Transverse colon (tissue), 4 donors: ENCODE measurements at regions not wholly inside any gene's neighbourhood (a gene's known extent, or its start where the extent isn't known, plus 50 kb on each side); places are given as distances from the start of the nearest gene placed in this dataset.

ENCODE experiments used
- DNase-seq: peaks from one replicate; pipeline ENCODE4 v3.0.0-alpha.2; 2019
- H3K27ac ChIP-seq, 4 donors: fragments of 200-600 bp; sonication (generic); 2 replicates each; pipeline ENCODE4 v1.5.1; 2016 to 2018; ENCODE audit warnings: inconsistent platforms in 4 of 4
- H3K27me3 ChIP-seq: fragments of 200-600 bp; sonication (generic); 2 replicates; pipeline ENCODE4 v1.5.1; 2017; ENCODE audit warnings: inconsistent platforms
- H3K36me3 ChIP-seq, 4 donors: fragments of 200-600 bp; sonication (generic); 2 replicates each; pipeline ENCODE4 v1.5.1; 2017 to 2019; ENCODE audit warnings: inconsistent platforms in 4 of 4
- H3K4me1 ChIP-seq, 4 donors: fragments of 200-600 bp; sonication (generic); 2 replicates each; pipeline ENCODE4 v1.5.1; 2017 to 2020; ENCODE audit warnings: inconsistent platforms in 4 of 4
- H3K4me3 ChIP-seq, 4 donors: fragments of 200-600 bp; sonication (generic); 1 replicate in 1 of 4; 2 replicates in 3 of 4; pipeline versions ENCODE4 v1.5.1 to v1.6.1; 2017 to 2019; ENCODE audit warnings: inconsistent platforms in 4 of 4
- H3K9me3 ChIP-seq, 2 donors: fragments of 200-600 bp; sonication (generic); 2 replicates each; pipeline ENCODE4 v1.5.1; 2017 to 2019; ENCODE audit warnings: inconsistent platforms in 2 of 2
- EP300 ChIP-seq: sonication (generic); formaldehyde crosslinking; IDR thresholded peaks from one replicate; pipeline ENCODE4 v1.6.1; 2017; ENCODE audit warnings: antibody characterized with exemption, low read depth
- POLR2A ChIP-seq: fragments of 450-650 bp; IDR thresholded peaks from one replicate; pipeline ENCODE4 v1.6.1; 2016; ENCODE audit warnings: antibody characterized with exemption, mild to moderate bottlenecking, moderate library complexity
- POLR2AphosphoS5 ChIP-seq, 3 donors: sonication (generic); formaldehyde crosslinking; IDR thresholded peaks; one replicate each; pipeline ENCODE4 v1.6.1; 2016; ENCODE audit warnings: antibody characterized with exemption in 3 of 3
- WGBS, 2 donors: methylation state at CpG; one replicate each; pipeline ENCODE4 v1.1.5; 2018; ENCODE audit warnings: low coverage in 1 of 2; 5-methylcytosine and 5-hydroxymethylcytosine counted together
- in situ Hi-C, 4 donors: fragments of 200-750 bp; cut with MboI; loops; one replicate each; pipeline versions ENCODE4 v1.15.0 to v1.15.1; 2017; ENCODE audit warnings: low sequenced_read_pairs in 3 of 4, low pct_ligation_motif_present in 1 of 4, low pct_unique_long_range_greater_than_20kb in 1 of 4
- intact Hi-C: fragments of 100-400 bp; cut with DNase I; formaldehyde crosslinking; loops from one replicate; pipeline ENCODE4 v1.15.1; 2023; ENCODE audit warnings: low total_unique reads
- TF ChIP-seq, protein P1 (sequence below), 5 experiments: fragments of 200-600 bp in 3 of 5; fragments of 450-650 bp in 2 of 5; sonication (generic) in 3 of 5; IDR thresholded peaks; 1 replicate in 2 of 5; 2 replicates in 3 of 5; pipeline ENCODE4 v1.5.1; 2016 to 2017; ENCODE audit warnings: antibody characterized with exemption in 5 of 5, inconsistent platforms in 3 of 5, mild to moderate bottlenecking in 2 of 5, moderate library complexity in 1 of 5

DNA sequence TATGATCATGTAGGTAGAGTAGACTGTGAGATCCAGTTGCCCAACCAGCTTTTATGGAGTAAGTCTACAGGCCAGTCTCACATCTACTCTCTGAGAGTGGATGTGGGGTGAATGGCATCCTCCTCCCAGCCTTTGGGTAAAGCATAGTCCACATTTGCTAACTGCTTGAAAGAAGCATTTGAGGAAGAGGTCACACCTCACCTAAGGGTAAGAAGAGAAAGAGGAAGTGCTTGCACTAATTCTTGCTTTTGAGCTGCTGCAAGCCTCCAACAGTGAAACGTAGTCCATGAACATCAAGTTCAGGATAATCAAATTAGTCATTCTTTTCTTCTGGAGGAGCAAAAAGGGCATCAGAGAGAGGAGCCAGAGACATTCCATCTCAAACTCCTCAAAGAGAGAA lies 93.9 kb upstream of the AGR3 start:
- in situ Hi-C loops (loop anchor here in 3 of 4 donors (25.0 kb wide), 3 partner anchors 337 to 662 kb away; no protein-coding TSS in a partner anchor), intact Hi-C loops (no loop called here)
- H3K27me3 ChIP-seq = no peaks in the 10 kb centered on the region
- H3K9me3 ChIP-seq = no peaks in the 10 kb centered on the region
- no peak overlapping the region for H3K4me3 ChIP-seq
- DNase-seq = no peak
- WGBS, 2 donors = 86% methylated on average over 1 of the region's 1 CpG
- H3K36me3 ChIP-seq = no peaks in the 10 kb centered on the region
- peaks cover 0 to 23% (median 9%) of the 10 kb centered on the region in 4 donors for H3K4me1 ChIP-seq
- H3K27ac ChIP-seq = no peak overlapping the region
- TF ChIP-seq POLR2A = no peak
- TF ChIP-seq, protein P1, sequence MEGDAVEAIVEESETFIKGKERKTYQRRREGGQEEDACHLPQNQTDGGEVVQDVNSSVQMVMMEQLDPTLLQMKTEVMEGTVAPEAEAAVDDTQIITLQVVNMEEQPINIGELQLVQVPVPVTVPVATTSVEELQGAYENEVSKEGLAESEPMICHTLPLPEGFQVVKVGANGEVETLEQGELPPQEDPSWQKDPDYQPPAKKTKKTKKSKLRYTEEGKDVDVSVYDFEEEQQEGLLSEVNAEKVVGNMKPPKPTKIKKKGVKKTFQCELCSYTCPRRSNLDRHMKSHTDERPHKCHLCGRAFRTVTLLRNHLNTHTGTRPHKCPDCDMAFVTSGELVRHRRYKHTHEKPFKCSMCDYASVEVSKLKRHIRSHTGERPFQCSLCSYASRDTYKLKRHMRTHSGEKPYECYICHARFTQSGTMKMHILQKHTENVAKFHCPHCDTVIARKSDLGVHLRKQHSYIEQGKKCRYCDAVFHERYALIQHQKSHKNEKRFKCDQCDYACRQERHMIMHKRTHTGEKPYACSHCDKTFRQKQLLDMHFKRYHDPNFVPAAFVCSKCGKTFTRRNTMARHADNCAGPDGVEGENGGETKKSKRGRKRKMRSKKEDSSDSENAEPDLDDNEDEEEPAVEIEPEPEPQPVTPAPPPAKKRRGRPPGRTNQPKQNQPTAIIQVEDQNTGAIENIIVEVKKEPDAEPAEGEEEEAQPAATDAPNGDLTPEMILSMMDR (IDR thresholded peaks at IDR 0.05) = no peak
- TF ChIP-seq POLR2AphosphoS5 (IDR thresholded peaks at IDR 0.05) = no peak
- TF ChIP-seq EP300 = no peak

DNA sequence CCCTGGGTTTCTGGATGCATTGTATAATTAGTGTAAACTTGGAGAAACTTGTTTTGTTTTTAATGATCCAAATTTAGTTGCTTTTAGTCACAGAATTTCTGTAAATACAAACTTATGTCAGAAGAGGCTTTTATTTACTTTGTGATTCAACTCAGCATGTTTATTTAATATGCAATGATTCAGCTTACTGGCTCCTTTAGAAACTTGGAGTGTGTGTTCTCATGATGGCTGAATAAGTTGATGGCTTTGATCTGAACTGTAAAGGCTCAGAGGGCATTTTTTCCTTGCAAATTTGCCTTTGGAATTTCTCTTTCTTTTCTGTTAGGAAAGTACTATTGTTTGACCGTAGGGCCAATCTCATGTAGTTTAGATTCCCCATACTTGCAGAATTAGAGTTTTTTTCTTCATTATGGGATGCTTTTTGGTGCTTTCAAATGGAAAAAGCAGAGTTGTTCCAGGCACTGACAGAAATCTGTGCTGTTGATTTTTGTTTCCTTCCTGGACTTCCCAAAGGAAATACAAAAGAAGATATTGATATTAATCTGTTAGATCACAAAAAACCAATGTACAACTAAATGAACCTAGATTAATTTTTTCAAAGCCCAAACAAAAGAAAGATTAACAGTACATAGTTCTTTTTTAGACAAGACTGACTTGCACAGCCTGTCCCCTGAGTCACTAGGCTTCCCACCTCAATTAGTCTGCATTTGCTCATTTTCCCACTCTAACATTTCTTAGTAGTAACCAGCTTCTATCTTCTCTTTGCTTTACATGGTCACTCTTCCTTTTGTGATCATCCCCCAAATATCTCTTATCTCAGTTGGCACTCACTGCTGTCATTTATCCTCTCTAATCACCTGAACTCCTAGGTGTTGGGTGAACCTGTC lies 96.8 kb upstream of the AGR3 start:
- H3K27ac ChIP-seq = peak overlapping the region in 1 of 4 donors; percentile 2
- no peak for DNase-seq
- no peaks in the 10 kb centered on the region for H3K27me3 ChIP-seq
- H3K36me3 ChIP-seq = no peaks in the 10 kb centered on the region
- WGBS, 2 donors = 56 to 65% methylated on average over 1 of the region's 1 CpG
- H3K4me3 ChIP-seq = no peak overlapping the region
- in situ Hi-C loops (loop anchor here in 3 of 4 donors (25.0 kb wide), 3 partner anchors 334 to 659 kb away; no protein-coding TSS in a partner anchor), intact Hi-C loops (no loop called here)
- no peaks in the 10 kb centered on the region for H3K9me3 ChIP-seq
- peaks cover 5 to 35% (median 13%) of the 10 kb centered on the region in 4 donors for H3K4me1 ChIP-seq
- TF ChIP-seq, protein P1 (IDR thresholded peaks at IDR 0.05) = no peak
- TF ChIP-seq POLR2AphosphoS5 (IDR thresholded peaks at IDR 0.05) (no peak), EP300 (no peak), POLR2A (no peak)

- TF ChIP-seq POLR2A (no peak), EP300 (no peak), POLR2AphosphoS5 (IDR thresholded peaks at IDR 0.05) (no peak)
- TF ChIP-seq, protein P1 (IDR thresholded peaks at IDR 0.05) = no peak
- intact Hi-C loops = no loop called here
- Histone ChIP-seq H3K4me1 (peaks cover 5 to 35% (median 13%) of the 10 kb centered on the region in 4 donors), H3K9me3 (no peaks in the 10 kb centered on the region), H3K27me3 (no peaks in the 10 kb centered on the region), H3K27ac (no peak overlapping the region), H3K36me3 (no peaks in the 10 kb centered on the region), H3K4me3 (no peak overlapping the region)
- DNase-seq = no peak
- 90 to 97% methylated on average over 4 of the region's 4 CpGs for WGBS, 2 donors
- in situ Hi-C loops = loop anchor here in 3 of 4 donors (10.0 to 25.0 kb wide), 4 partner anchors 324 to 657 kb away; no protein-coding TSS in a partner anchor
Observed at GRCh38 chr7:16980539-16980938, 98.8 kb upstream of the AGR3 start.

- Histone ChIP-seq H3K4me3 (no peak overlapping the region), H3K9me3 (no peaks in the 10 kb centered on the region), H3K27me3 (no peaks in the 10 kb centered on the region), H3K4me1 (peaks cover 5 to 35% (median 13%) of the 10 kb centered on the region in 4 donors), H3K36me3 (no peaks in the 10 kb centered on the region), H3K27ac (peak overlapping the region in 2 of 4 donors; percentile 12 to 13)
- 22 to 31% methylated on average over 3 of the region's 3 CpGs for WGBS, 2 donors
- intact Hi-C loops = no loop called here
- DNase-seq = peak; percentile 14
- TF ChIP-seq EP300 = no peak
- TF ChIP-seq, protein P1 (IDR thresholded peaks at IDR 0.05) = peak; percentile 88 to 95 (median 92)
- in situ Hi-C loops = loop anchor here in 3 of 4 donors (10.0 to 25.0 kb wide), 4 partner anchors 322 to 655 kb away; no protein-coding TSS in a partner anchor
Observed at GRCh38 chr7:16982640-16983350, 101.0 kb upstream of the AGR3 start.
